ENCODE measurements at regions not wholly inside any gene's neighbourhood (a gene's known extent, or its start where the extent isn't known, plus 50 kb on each side); places are given as distances from the start of the nearest gene placed in this dataset.
"Not testable (repeated sequence)": the region's sequence is repeated elsewhere in the genome, so short reads cannot be mapped to it uniquely, and the experiment has no call there.

GRCh38 chr18:43827311-43827710 is 550.0 kb upstream of the SYT4 start:
- no peak for DNase-seq

GRCh38 chr18:43830303-43830702 is 553.0 kb upstream of the SYT4 start:
- no peak for DNase-seq

- no peak for DNase-seq
These were observed 553.7 kb upstream of the SYT4 start for GRCh38 chr18:43830947-43831346.

GRCh38 chr18:43846299-43846698 is 569.0 kb upstream of the SYT4 start:
- DNase-seq, result no peak

- DNase-seq, result no peak
These were observed 570.1 kb upstream of the SYT4 start for GRCh38 chr18:43847164-43848091.

GRCh38 chr18:43849831-43850230 is 572.5 kb upstream of the SYT4 start:
- not testable (repeated sequence) for DNase-seq

GRCh38 chr18:43855376-43855775 is 578.1 kb upstream of the SYT4 start:
- DNase-seq, result no peak

GRCh38 chr18:43863180-43863579 is 585.9 kb upstream of the SYT4 start:
- no peak for DNase-seq

GRCh38 chr18:43866696-43867095 is 589.4 kb upstream of the SYT4 start:
- DNase-seq, result no peak

GRCh38 chr18:43868497-43868995 is 591.3 kb upstream of the SYT4 start:
- no peak for DNase-seq

- no peak for DNase-seq
These were observed 592.2 kb upstream of the SYT4 start for GRCh38 chr18:43869451-43870008.

GRCh38 chr18:43870626-43871025 is 593.3 kb upstream of the SYT4 start:
- no peak for DNase-seq

- no peak for DNase-seq
These were observed 598.2 kb upstream of the SYT4 start for GRCh38 chr18:43875511-43875910.

GRCh38 chr18:43876286-43876685 is 599.0 kb upstream of the SYT4 start:
- DNase-seq, result no peak

GRCh38 chr18:43876748-43877147 is 599.5 kb upstream of the SYT4 start:
- DNase-seq, result no peak

GRCh38 chr18:43877616-43878321 is 600.5 kb upstream of the SYT4 start:
- DNase-seq, result no peak

- DNase-seq, result no peak
These were observed 602.1 kb upstream of the SYT4 start for GRCh38 chr18:43879415-43879814.

- DNase-seq, result no peak
These were observed 605.2 kb upstream of the SYT4 start for GRCh38 chr18:43882358-43883055.

GRCh38 chr18:43883886-43884285 is 606.6 kb upstream of the SYT4 start:
- no peak for DNase-seq

- DNase-seq, result no peak
These were observed 609.1 kb upstream of the SYT4 start for GRCh38 chr18:43886341-43886740.

GRCh38 chr18:43887491-43887890 is 610.2 kb upstream of the SYT4 start:
- DNase-seq, result no peak

- no peak for DNase-seq
These were observed 611.3 kb upstream of the SYT4 start for GRCh38 chr18:43888598-43888997.
